GM20000 (cell line): ENCODE measurements at regions not wholly inside any gene's neighbourhood (a gene's known extent, or its start where the extent isn't known, plus 50 kb on each side); places are given as distances from the start of the nearest gene placed in this dataset.

ENCODE experiments used
- DNase-seq: peaks from one replicate; pipeline ENCODE4 v3.0.0; 2012; ENCODE audit warnings: low spot score
- CTCF ChIP-seq: IDR thresholded peaks from 2 replicates; pipeline ENCODE4 v1.5.1; 2012; ENCODE audit warnings: mild to moderate bottlenecking, control low read depth; ENCODE audit errors: extremely low read depth, missing control alignments

- DNase-seq = no peak
- no peak for TF ChIP-seq CTCF
These were observed 325.6 kb downstream of the HRH4 start for GRCh38 chr18:24786027-24786426.

GRCh38 chr18:24790347-24790746, 329.9 kb downstream of the HRH4 start:
- no peak for DNase-seq
- TF ChIP-seq CTCF = no peak

- DNase-seq = no peak
- TF ChIP-seq CTCF = no peak
These were observed 331.5 kb downstream of the HRH4 start for GRCh38 chr18:24791751-24792545.

GRCh38 chr18:24793742-24794141, 333.3 kb downstream of the HRH4 start:
- no peak for DNase-seq
- no peak for TF ChIP-seq CTCF

GRCh38 chr18:24795129-24795528, 334.7 kb downstream of the HRH4 start:
- TF ChIP-seq CTCF = no peak
- no peak for DNase-seq

- no peak for DNase-seq
- no peak for TF ChIP-seq CTCF
These were observed 337.5 kb downstream of the HRH4 start for GRCh38 chr18:24797981-24798380.

- DNase-seq = no peak
- no peak for TF ChIP-seq CTCF
These were observed 338.7 kb downstream of the HRH4 start for GRCh38 chr18:24799176-24799575.
